LNCaP clone FGC (cell line): ENCODE measurements at regions not wholly inside any gene's neighbourhood (a gene's known extent, or its start where the extent isn't known, plus 50 kb on each side); places are given as distances from the start of the nearest gene placed in this dataset.
A peak's percentile ranks its signal among the peaks of the same experiment; 100 is the strongest.

Experiments used
- DNase-seq: peaks from one replicate; pipeline ENCODE4 v3.0.0-alpha.2; 2011; ENCODE audit warnings: low read depth
- H3K4me3 ChIP-seq: 2 replicates; pipeline ENCODE4 v1.5.1; 2011; ENCODE audit warnings: mild to moderate bottlenecking, low read depth, low read length, control low read depth
- TF ChIP-seq, protein P1 (sequence below): IDR thresholded peaks from 2 replicates; pipeline ENCODE4 v1.5.1; 2012; ENCODE audit warnings: mild to moderate bottlenecking; ENCODE audit not compliant: control insufficient read depth, insufficient read depth; ENCODE audit errors: extremely low read depth

DNA sequence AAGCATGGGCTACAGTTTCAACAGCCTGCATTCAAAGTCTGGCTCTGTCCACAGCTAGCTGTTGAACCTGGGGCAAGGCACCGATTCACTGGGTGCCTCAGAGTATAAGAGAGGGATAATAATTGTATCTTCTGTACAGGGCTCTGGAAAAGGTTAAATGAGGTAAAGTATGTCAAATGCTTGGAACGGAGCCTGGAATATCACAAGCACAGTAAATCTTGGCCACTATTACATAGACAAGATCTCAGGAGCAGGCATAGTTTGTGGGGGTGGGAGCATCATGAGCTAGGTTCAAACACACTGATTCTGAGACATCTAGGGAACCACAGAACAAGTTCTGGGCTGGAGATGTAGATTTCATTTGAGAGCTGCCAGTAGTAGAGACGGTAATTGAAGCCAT is 203.7 kb upstream of the NUDT4 start:
- TF ChIP-seq, protein P1, sequence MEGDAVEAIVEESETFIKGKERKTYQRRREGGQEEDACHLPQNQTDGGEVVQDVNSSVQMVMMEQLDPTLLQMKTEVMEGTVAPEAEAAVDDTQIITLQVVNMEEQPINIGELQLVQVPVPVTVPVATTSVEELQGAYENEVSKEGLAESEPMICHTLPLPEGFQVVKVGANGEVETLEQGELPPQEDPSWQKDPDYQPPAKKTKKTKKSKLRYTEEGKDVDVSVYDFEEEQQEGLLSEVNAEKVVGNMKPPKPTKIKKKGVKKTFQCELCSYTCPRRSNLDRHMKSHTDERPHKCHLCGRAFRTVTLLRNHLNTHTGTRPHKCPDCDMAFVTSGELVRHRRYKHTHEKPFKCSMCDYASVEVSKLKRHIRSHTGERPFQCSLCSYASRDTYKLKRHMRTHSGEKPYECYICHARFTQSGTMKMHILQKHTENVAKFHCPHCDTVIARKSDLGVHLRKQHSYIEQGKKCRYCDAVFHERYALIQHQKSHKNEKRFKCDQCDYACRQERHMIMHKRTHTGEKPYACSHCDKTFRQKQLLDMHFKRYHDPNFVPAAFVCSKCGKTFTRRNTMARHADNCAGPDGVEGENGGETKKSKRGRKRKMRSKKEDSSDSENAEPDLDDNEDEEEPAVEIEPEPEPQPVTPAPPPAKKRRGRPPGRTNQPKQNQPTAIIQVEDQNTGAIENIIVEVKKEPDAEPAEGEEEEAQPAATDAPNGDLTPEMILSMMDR: no peak
- DNase-seq: peak; percentile 87
- H3K4me3 ChIP-seq: no peak overlapping the region

DNA sequence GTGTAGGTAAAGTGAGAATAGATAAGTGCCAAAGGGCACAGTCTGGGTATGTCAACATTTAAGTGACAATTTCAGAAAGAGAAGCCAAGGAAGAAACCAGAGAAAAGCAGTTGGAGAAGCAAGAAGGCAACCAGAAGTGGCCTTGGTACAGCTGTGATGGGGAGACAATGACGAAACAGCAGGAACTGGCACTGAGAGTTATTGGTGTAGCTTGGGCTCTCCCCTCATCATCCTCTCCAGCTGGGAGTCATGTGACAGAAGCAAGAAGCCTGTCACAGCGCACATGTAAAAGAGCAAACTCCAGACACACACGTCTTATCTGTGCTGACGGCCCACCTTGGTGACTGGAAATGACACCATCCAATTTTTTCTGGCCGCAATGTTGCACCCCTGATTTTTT is 203.3 kb upstream of the NUDT4 start:
- TF ChIP-seq, protein P1: no peak
- H3K4me3 ChIP-seq: no peak overlapping the region
- DNase-seq: no peak

DNA sequence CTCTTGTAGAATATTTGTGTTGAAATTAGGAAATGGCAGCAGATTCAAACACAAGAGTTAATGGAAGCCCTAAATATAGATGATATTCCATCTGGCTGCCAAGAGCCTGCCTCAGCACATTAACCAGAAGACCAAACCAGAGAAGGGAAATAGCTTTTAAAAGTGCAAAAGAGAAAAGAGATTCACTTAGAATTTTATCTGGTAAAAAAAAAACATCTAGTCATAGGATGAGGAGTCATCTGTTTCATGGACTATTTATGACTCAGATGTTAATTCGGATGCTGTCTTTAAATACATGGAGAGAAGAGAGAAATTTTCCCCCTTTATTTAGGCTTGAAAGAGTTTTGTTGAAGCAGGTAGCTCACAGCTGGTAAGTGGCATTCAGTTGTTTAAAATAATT is 201.6 kb upstream of the NUDT4 start:
- DNase-seq: no peak
- no peak overlapping the region for H3K4me3 ChIP-seq
- TF ChIP-seq, protein P1: no peak

DNA sequence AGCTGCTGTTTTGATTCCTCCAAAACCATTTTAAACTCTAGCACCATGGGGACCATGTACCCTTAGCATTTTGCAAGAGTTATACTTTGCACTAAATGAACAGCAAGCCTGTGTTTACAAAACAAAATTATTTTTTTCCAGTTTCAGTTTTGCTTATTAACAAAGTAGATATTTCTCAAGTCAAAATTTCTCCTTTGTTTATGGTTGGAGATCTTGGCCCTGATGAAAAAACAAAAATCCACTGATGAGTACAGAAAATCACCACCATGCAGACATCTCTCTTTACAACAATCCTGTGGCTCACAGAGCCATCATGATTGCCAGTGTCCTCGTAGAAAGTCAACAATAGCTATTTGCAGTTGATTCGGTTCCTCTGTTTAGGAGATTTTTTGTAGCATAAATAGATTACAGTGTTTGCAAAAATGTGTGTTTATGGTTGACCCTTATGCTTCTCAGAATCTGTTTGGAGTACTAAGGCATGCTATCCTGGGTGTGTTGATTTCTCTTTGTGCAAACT is 201.1 kb upstream of the NUDT4 start:
- TF ChIP-seq, protein P1: no peak
- no peak overlapping the region for H3K4me3 ChIP-seq
- DNase-seq: no peak

DNA sequence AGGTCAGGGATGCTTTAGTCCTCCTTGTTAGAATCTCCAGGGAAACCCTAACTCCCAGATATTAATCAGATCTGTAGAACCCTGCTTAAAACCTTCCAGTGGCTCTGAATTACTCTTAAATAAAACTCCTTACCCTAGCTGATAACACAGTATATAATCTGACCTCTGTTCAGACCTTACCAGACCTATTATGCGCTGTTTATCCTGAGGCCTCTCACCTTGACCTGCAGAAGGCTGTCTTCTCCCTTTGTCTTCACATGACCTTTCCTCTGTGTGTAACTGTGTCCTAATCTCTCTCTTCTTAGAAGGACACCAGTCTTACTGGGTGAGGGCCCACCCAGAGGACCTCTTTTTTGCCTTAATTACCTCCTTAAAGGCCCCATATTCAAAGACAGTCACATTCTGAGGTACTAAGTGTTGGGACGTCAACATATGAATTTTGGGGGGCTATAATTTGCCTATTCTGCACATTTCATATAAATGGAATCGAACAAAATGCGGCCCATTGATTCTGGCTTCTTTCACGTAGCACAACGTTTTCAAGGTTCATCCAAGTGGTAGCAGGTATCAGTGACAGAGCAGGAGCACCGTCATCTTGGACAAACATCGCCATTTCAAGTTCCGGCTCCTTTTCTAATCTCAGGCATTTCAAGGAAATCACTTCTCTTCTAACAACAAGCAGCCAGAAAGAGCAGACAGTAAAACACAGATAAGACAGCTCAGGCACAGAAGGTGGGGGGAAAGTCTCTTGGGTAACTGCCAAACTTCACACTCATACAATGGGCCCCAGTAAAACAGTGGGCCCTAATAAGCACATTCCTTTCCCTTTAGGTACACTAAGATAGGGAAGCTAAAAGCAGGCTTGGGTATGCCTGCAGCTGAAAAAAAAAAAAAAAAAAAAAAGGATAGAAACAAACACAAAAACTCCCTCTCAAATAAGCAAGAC is 200.2 kb upstream of the NUDT4 start:
- DNase-seq: no peak
- TF ChIP-seq, protein P1: no peak
- no peak overlapping the region for H3K4me3 ChIP-seq

DNA sequence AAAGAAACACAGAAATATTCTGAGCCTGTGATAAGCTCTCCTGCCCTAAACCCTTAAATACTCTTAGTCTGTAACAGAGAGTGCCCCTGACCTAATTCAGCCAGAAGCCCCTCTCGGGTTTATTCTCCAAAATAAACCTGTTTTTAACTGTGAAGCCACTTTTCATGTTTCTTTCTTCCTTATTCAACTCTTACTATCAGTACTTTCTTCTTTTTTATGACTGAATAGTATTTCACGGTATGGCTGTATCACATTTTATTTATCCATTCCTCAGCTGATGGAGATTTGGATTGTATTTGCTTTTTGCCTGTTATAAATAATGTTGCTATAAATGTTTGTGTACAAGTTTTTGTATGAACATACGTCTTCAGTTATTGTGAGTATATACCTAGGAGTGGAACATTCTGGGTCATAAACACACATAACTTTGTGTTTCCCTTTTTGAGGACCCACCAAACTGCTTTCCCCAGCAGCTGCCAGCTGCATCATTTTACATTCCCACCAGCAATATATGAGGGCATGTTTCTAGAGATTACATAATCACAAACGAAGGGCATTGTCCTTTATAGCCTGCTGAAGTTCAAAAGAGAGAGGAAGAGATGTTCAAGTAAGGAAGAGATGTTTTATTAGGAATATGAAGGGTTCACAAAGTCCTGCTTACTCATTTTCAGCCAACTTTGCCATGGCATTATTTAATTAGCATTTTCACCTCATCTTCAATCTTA is 199.4 kb upstream of the NUDT4 start:
- TF ChIP-seq, protein P1: no peak
- no peak for DNase-seq
- no peak overlapping the region for H3K4me3 ChIP-seq
